ENCODE measurements at regions not wholly inside any gene's neighbourhood (a gene's known extent, or its start where the extent isn't known, plus 50 kb on each side); places are given as distances from the start of the nearest gene placed in this dataset.

GRCh38 chr20:51867251-51867650 is 64.9 kb upstream of the SALL4 start:
- no peak for DNase-seq

- no peak for DNase-seq
These were observed 62.6 kb upstream of the SALL4 start for GRCh38 chr20:51864967-51865366.

GRCh38 chr20:51862796-51863195 is 60.5 kb upstream of the SALL4 start:
- DNase-seq, result no peak

- DNase-seq, result no peak
These were observed 59.6 kb upstream of the SALL4 start for GRCh38 chr20:51861726-51862466.

GRCh38 chr20:51860111-51860882 is 58.0 kb upstream of the SALL4 start:
- no peak for DNase-seq

- DNase-seq, result no peak
These were observed 54.1 kb upstream of the SALL4 start for GRCh38 chr20:51856432-51856831.

- DNase-seq, result no peak
These were observed 52.6 kb upstream of the SALL4 start for GRCh38 chr20:51854921-51855320.
